ENCODE measurements at regions not wholly inside any gene's neighbourhood (a gene's known extent, or its start where the extent isn't known, plus 50 kb on each side); places are given as distances from the start of the nearest gene placed in this dataset.

DNA sequence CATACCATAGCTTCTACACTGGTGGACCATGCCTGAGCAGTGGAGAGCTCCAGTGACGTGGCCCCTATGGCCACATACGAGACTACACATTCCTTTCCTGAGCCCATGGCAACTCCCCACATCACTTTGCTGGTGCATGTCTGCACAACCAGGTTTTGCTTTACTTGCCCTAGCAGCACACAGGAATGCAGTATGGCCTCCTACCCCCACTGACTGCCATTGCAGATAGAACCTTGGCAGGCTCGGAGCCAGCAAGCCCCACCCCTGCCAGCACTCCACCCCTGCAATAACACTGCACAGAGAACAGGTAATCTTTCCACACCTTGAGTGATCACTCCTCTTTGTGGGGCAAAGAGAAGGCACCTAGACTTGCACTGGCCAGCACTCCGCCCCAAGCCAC lies 531.9 kb upstream of the CAMK1G start:
- peaks cover 11 to 33% (median 12%) of the 10 kb centered on the region in 5 donors for H3K27me3 Mint-ChIP-seq

DNA sequence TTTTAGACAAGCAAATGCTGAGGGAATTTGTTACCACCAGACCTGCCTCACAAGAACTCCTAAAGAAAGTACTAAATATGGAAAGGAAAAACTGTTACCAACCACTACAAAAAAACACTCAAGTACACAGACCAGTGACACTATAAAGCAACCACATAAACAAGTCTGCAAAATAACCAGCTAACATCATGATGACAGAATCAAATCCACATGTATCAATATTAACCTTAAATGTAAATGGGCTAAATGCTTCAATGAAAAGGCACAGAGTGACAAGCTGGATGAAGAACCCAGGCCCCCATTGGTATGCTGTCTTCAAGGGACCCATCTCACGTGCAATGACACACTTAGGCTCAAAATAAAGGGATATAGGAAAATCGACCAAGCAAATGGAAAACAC lies 529.9 kb upstream of the CAMK1G start:
- no peak overlapping the region for H3K27ac Mint-ChIP-seq
- H3K4me1 Mint-ChIP-seq, result peaks cover 0 to 2% (median 0%) of the 10 kb centered on the region in 4 donors
- DNase-seq (no peak), ATAC-seq (no peak)
- no peak overlapping the region for H3K4me3 Mint-ChIP-seq
- POLR2A ChIA-PET, result no interaction called here
- H3K9me3 Mint-ChIP-seq, result peaks cover 5 to 35% (median 16%) of the 10 kb centered on the region in 9 donors
- H3K27me3 Mint-ChIP-seq, result peaks cover 11 to 33% (median 12%) of the 10 kb centered on the region in 5 donors
- H3K36me3 Mint-ChIP-seq, result no peaks in the 10 kb centered on the region

More for the DNA sequence above, 531.9 kb upstream of the CAMK1G start:
- Mint-ChIP-seq H3K36me3 (no peaks in the 10 kb centered on the region), H3K4me1 (peaks cover 0 to 2% (median 0%) of the 10 kb centered on the region in 4 donors), H3K27ac (no peak overlapping the region), H3K4me3 (no peak overlapping the region), H3K9me3 (peaks cover 3 to 27% (median 14%) of the 10 kb centered on the region in 9 donors)
- no peak for DNase-seq
- POLR2A ChIA-PET, result no interaction called here
- ATAC-seq, result no peak

DNA sequence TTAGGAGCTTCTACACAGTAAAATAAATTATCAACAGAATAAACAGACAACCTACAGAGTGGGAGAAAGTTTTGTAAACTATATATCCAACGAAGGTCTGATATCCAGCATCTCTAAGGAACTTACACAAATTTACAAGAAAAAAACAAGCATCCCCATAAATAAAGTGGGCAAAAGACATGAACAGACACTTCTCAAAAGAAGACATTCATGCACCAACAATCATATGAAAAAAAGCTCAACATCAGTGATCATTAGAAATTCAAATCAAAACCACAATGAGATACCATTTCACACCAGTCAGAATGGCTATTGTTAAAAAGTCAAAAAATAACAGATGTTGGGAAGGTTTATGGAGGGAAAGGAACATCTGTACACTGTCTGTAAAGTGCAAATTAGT lies 526.4 kb upstream of the CAMK1G start:
- H3K4me3 Mint-ChIP-seq, result no peak overlapping the region
- H3K9me3 Mint-ChIP-seq, result peaks cover 5 to 35% (median 16%) of the 10 kb centered on the region in 9 donors
- H3K27me3 Mint-ChIP-seq, result peaks cover 3 to 14% (median 10%) of the 10 kb centered on the region in 5 donors
- H3K27ac Mint-ChIP-seq, result no peak overlapping the region
- ATAC-seq (no peak), DNase-seq (no peak)
- POLR2A ChIA-PET, result no interaction called here
- H3K4me1 Mint-ChIP-seq, result peaks cover 0 to 2% (median 0%) of the 10 kb centered on the region in 4 donors
- H3K36me3 Mint-ChIP-seq, result no peaks in the 10 kb centered on the region

DNA sequence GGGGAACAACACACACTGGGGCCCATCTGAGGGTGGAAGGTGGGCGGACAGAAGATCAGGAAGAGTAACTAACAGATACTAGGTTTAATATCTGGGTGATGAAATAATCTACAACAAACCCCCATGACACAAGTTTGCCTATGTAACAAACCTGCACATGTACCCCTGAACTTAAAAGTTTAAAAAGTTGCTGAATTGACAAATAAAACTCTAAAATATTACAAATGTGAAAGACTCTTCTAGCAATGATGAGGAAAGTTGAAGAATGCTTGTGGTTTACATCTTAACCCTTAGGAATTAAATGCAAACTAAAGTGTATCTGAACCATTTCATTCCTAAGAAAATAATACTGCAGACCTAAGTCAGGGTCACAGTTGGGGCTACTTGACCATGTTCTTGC lies 525.6 kb upstream of the CAMK1G start:
- no peaks in the 10 kb centered on the region for H3K4me1 Mint-ChIP-seq
- ATAC-seq (no peak), DNase-seq (no peak)
- H3K4me3 Mint-ChIP-seq, result no peak overlapping the region
- H3K36me3 Mint-ChIP-seq, result no peaks in the 10 kb centered on the region
- POLR2A ChIA-PET, result no interaction called here
- H3K27me3 Mint-ChIP-seq, result peaks cover 2 to 8% (median 3%) of the 10 kb centered on the region in 5 donors
- H3K27ac Mint-ChIP-seq, result no peak overlapping the region
- peaks cover 3 to 35% (median 14%) of the 10 kb centered on the region in 9 donors for H3K9me3 Mint-ChIP-seq

DNA sequence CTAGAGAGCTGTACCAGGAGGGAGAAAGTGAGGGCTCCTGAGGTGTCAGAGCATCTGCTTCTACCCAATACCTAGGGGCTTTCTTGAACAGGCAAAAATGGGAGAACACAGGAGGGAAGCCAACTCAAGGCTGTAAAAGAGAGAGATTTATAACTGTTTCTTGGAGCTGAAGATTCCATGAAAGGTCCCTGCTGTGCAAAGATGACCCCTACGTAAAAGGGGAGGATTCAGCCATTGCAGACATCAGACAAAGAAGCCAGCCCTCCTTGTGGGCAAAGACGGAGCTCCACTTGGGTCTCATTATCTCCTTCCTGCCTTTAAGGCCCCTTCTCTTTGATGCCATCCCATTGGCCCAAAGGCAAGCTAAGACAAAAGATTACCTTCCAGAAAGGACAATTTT lies 524.1 kb upstream of the CAMK1G start:
- H3K27ac Mint-ChIP-seq, result no peak overlapping the region
- H3K36me3 Mint-ChIP-seq, result no peaks in the 10 kb centered on the region
- peaks cover 2 to 26% (median 10%) of the 10 kb centered on the region in 9 donors for H3K9me3 Mint-ChIP-seq
- H3K4me1 Mint-ChIP-seq, result no peaks in the 10 kb centered on the region
- no peak overlapping the region for H3K4me3 Mint-ChIP-seq
- no peak for DNase-seq
- peaks cover 0 to 2% (median 0%) of the 10 kb centered on the region in 5 donors for H3K27me3 Mint-ChIP-seq
- POLR2A ChIA-PET, result no interaction called here
- no peak for ATAC-seq

DNA sequence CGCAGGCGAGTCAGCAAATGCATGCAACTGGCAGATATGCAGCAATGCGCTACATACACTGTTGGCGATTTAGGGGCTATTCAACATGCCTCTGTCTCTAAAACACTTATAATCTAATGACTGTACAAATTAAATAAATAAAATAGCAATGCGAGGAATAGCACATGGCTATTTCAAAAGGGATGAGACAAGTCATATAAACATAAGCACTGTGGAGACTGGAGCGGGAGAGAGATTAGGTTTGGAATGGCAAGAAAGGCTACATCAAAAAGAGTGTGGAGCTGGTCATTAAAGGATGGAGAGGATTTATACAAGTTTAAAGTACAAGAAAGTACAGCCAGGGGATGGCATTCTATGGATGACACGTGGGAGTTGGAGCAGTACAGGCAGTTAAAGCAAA lies 523.5 kb upstream of the CAMK1G start:
- H3K27me3 Mint-ChIP-seq, result no peaks in the 10 kb centered on the region
- peaks cover 2 to 22% (median 5%) of the 10 kb centered on the region in 9 donors for H3K9me3 Mint-ChIP-seq
- no peak for DNase-seq
- H3K36me3 Mint-ChIP-seq, result no peaks in the 10 kb centered on the region
- no peaks in the 10 kb centered on the region for H3K4me1 Mint-ChIP-seq
- no peak overlapping the region for H3K27ac Mint-ChIP-seq
- POLR2A ChIA-PET, result no interaction called here
- H3K4me3 Mint-ChIP-seq, result no peak overlapping the region
- no peak for ATAC-seq

DNA sequence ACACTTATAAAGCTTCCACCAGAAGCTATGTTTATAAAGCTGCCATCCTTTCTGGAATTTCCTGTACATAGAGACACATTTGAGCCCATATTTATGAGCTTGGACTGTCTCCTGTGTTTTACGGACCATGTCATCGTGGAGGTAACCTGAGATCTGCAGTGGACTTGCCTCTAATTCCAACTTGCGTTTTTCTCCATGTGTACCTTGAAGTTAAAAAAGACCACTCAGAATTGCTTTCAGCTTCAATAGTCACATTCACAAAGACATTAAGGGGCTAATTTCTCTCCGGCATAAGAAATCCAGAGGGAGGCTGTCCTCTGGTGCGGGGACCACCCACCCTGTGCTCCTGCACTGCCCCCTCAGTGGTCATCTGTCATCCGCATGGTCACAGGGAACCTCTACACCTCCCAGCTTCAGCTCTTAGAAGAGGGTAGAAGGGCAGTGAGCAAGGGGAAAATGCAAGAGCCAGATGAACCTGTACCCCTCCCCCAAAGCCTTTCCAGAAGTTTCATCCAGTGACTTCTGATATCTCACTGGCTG lies 521.4 kb upstream of the CAMK1G start:
- no peak overlapping the region for H3K4me3 Mint-ChIP-seq
- DNase-seq (no peak), ATAC-seq (no peak)
- no peaks in the 10 kb centered on the region for H3K36me3 Mint-ChIP-seq
- H3K4me1 Mint-ChIP-seq, result no peaks in the 10 kb centered on the region
- no peak overlapping the region for H3K27ac Mint-ChIP-seq
- peaks cover 0 to 18% (median 9%) of the 10 kb centered on the region in 5 donors for H3K27me3 Mint-ChIP-seq
- POLR2A ChIA-PET, result no interaction called here
- peaks cover 0 to 3% (median 0%) of the 10 kb centered on the region in 9 donors for H3K9me3 Mint-ChIP-seq

DNA sequence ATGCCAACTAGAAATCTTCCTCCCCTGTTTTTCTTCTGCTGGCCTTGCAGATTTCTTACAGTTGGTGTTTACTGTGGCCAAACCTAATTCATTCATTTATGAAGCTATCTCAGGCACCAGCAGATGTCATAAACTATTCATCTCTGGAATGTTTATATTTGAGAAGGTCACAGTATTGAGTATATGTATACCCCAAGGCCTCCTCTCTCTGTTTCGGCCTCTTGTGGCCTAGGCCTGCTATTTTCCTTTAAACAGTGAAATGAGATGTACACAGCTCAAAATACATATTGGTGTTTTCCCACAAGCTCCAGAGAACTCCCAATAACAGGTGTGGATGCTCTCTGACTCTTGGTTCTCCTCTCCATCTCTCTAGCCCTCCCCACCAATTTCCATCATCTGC lies 520.7 kb upstream of the CAMK1G start:
- Mint-ChIP-seq H3K27me3 (peaks cover 0 to 19% (median 9%) of the 10 kb centered on the region in 5 donors), H3K27ac (peak overlapping the region in 1 of 10 donors; percentile 42), H3K36me3 (no peaks in the 10 kb centered on the region), H3K9me3 (no peaks in the 10 kb centered on the region), H3K4me3 (no peak overlapping the region), H3K4me1 (no peaks in the 10 kb centered on the region)
- DNase-seq (no peak), ATAC-seq (no peak)
- POLR2A ChIA-PET, result no interaction called here

DNA sequence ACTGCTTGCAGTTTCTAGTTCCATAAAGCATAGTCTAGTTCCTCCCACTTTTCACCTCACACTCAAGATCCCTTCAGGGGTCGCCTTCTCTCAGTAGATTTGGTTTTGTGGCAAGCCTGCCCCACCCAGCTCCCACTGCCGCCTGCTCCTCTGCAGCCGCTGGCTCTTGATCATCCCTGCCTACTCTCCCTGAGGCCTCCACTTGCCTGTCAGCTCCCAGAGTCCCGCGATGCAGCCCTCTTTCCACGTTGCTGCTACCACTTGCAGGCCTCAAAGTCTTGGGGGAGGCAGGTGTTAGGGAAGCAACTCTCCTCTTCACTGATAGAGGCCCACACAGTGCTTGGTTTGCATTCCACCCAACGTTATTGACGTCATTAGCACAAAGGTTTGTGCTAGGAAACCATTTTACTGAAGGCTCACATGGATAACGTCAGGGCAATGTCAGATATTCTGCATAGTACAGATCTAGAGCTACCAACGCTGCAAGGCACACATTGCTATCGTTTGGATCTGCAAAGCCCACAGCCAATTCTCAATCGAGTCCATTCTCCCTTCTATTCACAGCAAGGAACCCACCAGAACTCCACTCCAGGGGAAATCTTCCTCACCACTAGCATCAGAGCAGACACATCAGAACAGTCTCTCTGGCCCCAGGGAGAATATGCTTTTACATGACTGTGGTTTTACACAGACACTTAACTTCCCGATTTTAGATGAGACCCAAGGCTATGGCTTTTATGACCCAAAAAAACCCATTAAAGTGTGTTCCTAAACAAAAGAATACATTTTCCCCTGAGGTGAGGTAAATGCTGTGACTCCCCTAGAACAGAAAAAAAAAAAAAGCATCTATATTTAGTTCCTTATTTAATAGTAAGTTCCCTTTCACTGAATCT lies 519.5 kb upstream of the CAMK1G start:
- Mint-ChIP-seq H3K4me3 (no peak overlapping the region), H3K27ac (no peak overlapping the region), H3K9me3 (no peaks in the 10 kb centered on the region), H3K36me3 (no peaks in the 10 kb centered on the region), H3K4me1 (peaks cover 0 to 2% (median 0%) of the 10 kb centered on the region in 4 donors), H3K27me3 (peaks cover 0 to 19% (median 9%) of the 10 kb centered on the region in 5 donors)
- no peak for ATAC-seq
- no peak for DNase-seq
- POLR2A ChIA-PET, result no interaction called here

DNA sequence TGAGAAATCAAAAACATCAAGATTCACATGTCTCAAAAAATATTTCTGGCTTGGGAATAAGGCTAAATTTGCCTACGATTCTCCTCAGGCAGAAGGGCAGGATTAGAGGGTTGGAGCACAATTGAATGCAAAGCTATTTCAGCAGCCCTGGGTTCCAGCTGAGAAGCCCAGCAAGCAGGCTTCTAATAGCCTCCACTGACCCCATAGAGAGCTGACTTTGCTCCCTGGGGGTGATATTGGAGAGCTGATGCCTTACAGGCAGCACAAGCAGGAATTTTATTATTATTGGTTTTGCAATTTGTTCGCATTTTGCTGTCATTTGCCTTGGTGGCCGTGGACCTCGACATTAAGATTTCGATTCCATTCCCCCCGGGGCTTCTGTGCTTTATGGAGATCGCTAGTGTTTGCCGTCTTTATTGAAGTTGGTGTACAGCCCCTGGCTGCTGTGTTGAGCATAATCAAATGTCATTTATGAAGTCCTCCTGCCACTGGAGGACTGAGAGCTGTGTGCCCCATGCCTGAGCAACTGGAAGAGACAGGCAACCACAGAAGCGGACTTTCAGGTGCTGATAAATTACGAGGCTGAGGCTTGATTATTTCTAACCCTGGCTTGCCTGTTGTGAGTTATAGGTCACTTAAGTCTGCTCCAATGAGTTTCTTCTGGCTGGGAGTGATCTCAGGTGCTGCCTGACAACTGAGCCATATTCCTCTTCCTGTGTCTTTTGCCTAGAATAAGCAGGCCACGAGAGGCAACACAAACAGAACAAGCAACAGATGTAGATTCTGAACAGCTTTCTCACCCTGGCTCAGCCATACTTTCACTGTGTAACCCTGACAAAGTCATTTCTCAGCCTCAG lies 518.4 kb upstream of the CAMK1G start:
- POLR2A ChIA-PET, result no interaction called here
- no peaks in the 10 kb centered on the region for H3K9me3 Mint-ChIP-seq
- H3K27ac Mint-ChIP-seq, result no peak overlapping the region
- H3K4me1 Mint-ChIP-seq, result peaks cover 0 to 2% (median 0%) of the 10 kb centered on the region in 4 donors
- ATAC-seq (no peak), DNase-seq (no peak)
- peaks cover 0 to 19% (median 9%) of the 10 kb centered on the region in 5 donors for H3K27me3 Mint-ChIP-seq
- no peaks in the 10 kb centered on the region for H3K36me3 Mint-ChIP-seq
- H3K4me3 Mint-ChIP-seq, result no peak overlapping the region

DNA sequence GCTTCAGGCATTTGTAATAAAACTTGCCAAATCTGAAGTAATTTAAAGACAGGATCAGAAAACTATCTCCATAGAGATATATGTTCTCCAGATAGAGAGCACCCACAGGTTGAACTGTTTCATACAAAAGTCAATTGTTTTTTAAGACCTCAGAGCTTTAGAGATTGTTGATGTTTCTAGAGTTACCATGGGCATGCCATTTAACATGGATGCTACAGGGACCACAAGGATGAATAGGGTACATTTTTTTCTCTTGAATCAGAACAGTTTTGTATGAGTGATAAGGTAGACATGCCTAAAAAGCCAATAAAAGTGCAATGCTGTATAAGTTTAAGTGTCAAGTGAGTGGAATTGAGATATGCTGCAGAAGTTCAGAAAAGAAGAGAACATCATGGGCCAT lies 511.0 kb upstream of the CAMK1G start:
- peaks cover 0 to 10% (median 1%) of the 10 kb centered on the region in 5 donors for H3K27me3 Mint-ChIP-seq
- H3K36me3 Mint-ChIP-seq, result no peaks in the 10 kb centered on the region
- POLR2A ChIA-PET, result no interaction called here
- DNase-seq, result no peak
- no peak for ATAC-seq
- H3K4me1 Mint-ChIP-seq, result peaks cover 0 to 6% (median under 1%) of the 10 kb centered on the region in 4 donors
- H3K4me3 Mint-ChIP-seq, result no peak overlapping the region
- H3K9me3 Mint-ChIP-seq, result no peaks in the 10 kb centered on the region
- no peak overlapping the region for H3K27ac Mint-ChIP-seq

DNA sequence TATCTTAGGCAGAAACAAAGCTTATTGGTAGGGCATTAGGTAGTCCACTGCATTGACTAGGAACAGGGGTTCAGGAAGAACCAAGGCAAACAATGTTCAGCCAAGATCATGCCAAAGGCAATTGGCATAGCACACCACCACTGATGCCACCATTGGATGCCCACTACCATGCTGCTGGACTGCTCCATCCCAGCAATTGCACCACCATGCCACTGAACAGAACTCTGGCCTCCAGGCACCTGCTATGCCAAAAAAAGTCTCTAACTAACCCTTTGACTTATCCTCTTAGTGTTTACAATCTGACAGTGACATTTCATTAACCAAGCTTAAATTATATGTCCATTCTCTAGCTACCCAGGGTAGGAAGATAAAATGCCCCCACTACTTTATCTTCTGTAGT lies 509.6 kb upstream of the CAMK1G start:
- no peak for DNase-seq
- Mint-ChIP-seq H3K27me3 (peaks cover 0 to 10% (median 2%) of the 10 kb centered on the region in 5 donors), H3K4me1 (peaks cover 0 to 6% (median 0%) of the 10 kb centered on the region in 4 donors), H3K9me3 (no peaks in the 10 kb centered on the region), H3K27ac (no peak overlapping the region), H3K4me3 (no peak overlapping the region), H3K36me3 (no peaks in the 10 kb centered on the region)
- no peak for ATAC-seq
- POLR2A ChIA-PET, result no interaction called here

All from naive thymus-derived CD8-positive, alpha-beta T cell (primary cell).